GM21515 (cell line): ENCODE measurements at regions not wholly inside any gene's neighbourhood (a gene's known extent, or its start where the extent isn't known, plus 50 kb on each side); places are given as distances from the start of the nearest gene placed in this dataset.
"Not testable (repeated sequence)": the region's sequence is repeated elsewhere in the genome, so short reads cannot be mapped to it uniquely, and the experiment has no call there.

Experiments used
- ATAC-seq: cut with Tn5 transposase; IDR thresholded peaks from one replicate; pipeline ENCODE4 v1.9.1; 2021; ENCODE audit not compliant: unreplicated experiment

DNA sequence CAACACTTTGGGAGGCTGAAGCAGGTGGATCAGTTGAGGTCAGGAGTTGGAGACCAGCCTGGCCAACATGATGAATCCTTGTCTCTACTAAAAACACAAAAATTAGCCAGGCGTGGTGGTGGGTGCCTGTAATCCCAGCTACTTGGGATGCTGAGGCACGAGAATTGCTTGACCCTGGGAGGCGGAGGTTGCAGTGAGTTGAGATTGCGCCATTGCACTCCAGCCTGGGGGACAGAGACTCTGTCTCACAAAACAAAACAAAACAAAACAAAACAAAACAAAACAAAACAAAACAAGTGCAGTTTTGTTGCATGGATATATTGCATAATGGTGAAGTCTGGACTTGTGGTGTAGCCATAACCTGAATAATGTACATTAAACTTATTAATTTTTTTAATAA is 133.6 kb upstream of the ZNF217 start:
- not testable (repeated sequence) for ATAC-seq

DNA sequence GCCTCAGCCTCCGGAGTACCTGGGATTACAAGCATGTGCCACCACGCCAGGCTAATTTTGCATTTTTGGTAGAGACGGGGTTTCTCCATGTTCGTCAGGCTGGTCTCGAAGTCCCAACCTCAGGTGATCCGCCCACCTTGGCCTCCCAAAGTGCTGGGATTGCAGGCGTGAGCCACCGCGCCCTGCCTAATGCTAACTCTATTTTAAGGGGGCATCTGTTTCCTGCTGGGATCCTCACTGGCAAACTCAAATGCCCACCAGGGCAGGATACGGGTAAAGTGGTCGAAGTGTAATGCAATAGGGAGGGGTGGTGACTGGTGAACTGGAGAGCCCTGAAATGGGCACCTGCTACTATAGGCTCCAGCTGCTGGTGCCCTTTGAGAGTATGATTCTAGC is 131.9 kb upstream of the ZNF217 start:
- no peak for ATAC-seq

DNA sequence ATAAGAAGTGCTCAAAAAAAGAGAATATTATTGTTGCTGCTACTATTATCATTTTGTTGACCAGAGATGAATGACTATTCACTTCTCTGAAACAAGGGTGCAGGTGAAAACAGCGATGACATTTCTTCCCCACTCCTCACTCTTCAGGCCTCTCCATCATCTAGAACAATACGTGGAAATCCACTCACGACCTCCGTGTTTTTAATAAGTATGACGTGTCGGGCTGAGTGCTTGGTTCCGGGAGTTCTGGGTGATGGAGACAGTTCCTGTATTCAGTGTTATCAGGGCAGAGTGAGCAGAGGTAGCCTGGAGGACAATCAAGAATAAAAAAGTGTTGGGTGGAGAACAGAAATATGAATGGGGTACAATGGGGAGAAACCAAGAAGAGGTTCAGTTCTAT is 130.0 kb upstream of the ZNF217 start:
- ATAC-seq, result no peak

GRCh38 chr20:53723045-53723444 is 129.4 kb upstream of the ZNF217 start:
- ATAC-seq, result no peak

DNA sequence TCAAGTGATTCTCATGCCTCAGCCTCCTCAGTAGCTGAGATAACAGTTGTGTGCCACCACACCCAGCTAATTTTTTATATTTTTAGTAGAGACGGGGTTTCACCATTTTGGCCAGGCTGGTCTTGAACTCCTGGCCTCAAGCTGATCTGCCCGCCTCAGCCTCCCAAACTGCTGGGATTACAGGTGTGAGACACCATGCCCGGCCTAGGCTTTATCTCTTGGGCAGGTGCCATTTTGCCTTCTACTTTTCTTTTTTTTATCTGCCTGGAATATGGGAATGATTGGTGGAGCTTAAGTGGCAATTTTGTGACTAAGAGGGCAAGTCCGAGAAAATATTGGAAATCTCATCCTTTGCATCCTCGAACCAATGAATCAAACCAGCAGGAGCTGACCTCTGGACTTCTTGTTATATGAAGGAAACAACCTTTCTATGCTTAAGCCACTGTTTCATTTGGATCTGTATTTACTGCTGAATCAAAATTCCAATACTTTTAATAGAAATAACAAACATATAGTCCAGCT is 128.9 kb upstream of the ZNF217 start:
- ATAC-seq, result no peak

- ATAC-seq, result not testable (repeated sequence)
Measured at GRCh38 chr20:53721445-53721963, 127.9 kb upstream of the ZNF217 start.

DNA sequence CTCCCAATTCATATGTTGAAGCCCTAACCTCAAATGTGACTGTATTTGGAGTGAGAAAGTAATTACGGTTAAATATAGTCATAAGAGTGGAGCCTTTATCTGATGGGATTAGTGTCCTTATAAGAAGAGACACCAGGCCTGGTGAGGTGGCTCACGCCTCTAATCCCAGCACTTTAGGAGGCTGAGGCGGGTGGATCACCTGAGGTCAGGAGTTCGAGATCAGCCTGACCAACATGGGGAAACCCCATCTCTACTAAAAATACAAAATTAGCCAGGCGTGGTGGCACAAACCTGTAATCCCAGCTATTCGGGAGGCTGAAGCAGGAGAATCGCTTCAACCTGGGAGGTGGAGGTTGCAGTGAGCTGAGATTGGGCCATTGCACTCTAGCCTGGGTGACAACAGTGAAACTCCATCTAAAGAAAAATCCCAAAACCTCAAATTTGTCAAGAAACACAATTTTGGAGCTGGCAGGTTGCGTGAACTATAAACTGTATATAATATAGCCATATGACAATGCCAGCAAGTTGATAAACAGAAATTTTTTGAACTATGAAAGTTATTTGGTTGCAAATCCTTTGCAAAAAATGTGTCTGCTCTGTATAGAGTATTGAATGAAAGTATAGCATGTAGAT is 125.6 kb upstream of the ZNF217 start:
- not testable (repeated sequence) for ATAC-seq

DNA sequence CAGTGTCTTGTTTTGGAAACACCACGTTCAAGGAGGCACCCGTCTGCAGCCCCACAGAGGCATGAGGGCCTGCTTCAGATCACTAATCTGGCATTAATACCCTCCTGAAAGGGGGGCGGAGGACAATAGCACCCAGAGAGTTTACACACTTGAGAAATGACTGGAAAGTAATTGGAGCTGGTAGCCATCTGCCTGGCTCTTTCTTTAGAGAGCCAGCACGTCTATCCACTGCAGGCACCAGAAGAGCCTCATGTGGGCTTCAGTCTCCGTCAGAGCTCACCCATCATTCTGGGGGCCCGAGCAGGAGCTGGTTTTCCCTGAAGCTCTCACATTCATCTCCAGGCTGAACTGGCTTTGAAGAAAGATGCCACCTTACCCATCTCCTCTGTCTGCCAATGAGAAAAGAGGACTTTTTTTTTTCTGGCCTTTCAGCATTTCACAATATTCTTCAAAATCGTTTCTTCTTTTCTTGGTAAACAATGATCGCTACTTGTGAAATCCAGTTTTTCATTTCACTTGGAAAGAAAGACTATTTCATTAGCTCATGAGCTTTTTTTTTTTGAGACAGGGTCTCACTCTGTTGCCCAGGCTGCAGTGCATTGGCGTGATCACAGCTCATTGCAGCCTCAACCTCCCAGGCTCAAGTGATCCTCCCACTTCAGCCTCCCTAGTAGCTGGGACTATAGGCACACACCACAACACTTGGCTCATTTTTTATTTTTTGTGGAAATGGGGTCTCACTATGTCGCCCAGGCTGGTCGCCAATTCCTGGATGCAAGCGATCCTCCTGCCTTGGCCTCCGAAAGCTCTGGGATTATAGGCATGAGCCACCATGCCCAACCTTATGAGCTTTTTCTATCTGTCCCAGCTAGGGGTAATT is 124.7 kb upstream of the ZNF217 start:
- no peak for ATAC-seq

DNA sequence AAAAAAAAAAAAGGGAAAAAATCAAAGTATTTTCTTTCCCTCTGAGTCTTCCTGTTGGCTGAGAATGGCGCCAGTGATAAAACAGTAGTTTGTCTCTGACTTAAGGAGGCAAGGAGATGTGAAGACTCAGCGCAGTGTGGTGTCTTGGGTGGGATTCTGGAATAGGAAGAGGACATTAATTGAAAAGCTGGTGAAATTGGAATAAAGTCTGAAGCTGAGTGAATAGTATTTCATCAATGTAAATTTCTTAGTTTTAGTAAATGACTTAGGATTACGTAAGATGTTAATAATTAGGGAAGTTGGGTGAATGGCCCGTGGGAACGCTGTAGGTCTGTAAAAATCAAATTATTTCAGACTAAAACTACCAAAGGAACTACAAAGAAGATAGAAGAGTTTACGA is 122.8 kb upstream of the ZNF217 start:
- ATAC-seq, result no peak

DNA sequence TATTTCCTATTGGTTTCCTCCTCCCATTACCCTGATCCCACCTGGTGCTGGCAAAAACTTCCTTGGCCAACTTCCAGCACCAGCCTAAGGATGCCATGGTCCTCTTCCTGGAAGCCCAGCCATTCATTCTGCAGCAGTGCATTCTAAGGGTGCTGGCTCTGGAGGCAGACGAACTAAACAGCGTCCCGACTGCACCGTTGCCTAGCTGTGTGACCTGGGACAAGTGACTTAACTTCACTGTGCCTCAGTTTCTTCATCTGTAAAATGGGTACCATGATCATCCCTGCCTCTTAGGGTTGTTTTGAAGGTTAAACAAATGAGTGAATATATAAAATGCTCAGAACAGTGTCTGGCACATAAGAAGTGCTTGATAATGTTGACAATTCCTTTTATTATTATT is 120.9 kb upstream of the ZNF217 start:
- ATAC-seq, result no peak

GRCh38 chr20:53713328-53714056 is 119.9 kb upstream of the ZNF217 start:
- ATAC-seq, result no peak

- no peak for ATAC-seq
Measured at GRCh38 chr20:53712212-53712977, 118.8 kb upstream of the ZNF217 start.

- ATAC-seq, result no peak
Measured at GRCh38 chr20:53711333-53712211, 117.9 kb upstream of the ZNF217 start.

GRCh38 chr20:53708129-53708968 is 114.7 kb upstream of the ZNF217 start:
- no peak for ATAC-seq

- ATAC-seq, result no peak
Measured at GRCh38 chr20:53707371-53708055, 113.9 kb upstream of the ZNF217 start.

DNA sequence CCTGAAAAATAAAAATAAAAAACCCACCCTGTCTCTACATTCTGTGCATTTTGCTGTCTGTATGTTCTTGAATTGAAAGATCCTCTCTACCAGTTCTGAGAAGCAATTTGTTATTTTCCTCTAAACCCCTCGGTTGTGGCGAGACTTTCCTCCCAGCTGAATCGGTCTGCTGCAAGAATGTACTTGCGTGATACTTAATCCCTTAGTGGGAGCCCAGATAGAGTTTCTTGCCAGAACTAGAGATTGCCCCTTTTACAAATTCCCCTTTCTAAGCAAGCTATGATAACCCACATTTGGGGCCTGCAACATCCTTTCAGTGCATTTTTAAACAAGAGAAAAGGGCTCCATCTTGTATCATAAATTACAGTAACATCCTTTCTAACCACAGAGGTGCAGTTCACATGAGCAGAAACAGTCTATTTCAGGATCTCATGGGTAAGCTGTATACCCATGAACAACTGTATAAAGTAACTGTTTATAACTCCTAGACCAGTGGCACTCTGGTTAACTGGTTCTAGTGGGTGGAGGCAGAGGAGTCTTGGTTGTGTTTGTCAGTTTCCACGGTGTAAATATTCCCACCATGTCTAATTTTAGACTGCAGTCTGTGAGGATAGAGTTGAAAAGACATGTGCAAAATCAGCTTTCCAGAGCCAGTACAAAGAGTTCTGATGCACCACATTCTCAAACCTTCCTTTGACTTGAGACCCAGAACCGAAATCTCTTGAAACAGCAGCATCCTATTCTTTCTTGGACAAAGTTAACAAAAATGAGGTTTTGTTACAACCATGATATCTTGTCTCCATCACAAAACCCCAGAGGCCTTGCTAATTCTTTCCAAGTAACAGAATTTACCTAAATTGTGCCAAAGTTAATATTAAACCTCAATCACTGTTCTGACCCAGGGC is 113.1 kb upstream of the ZNF217 start:
- ATAC-seq, result no peak

DNA sequence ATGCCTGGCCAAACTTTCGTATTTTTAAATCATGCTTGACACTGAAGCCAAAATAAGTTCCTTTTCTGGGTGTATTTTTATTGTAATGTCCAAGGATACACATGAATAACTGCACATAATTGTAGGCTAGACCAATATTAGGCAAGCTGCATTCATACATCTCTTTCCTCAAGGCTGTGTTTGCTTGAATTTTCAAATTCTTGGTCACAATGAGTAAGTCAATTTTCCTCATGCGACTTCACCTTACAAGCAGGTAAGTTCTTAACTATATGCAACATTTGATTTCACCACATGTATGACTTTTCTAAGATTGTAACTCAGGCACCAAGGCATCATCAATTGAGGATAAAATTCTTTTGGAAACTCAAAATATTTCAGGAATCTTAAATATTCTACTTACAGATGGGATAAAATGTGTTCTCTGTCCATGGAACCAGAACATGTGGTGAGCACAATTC is 112.4 kb upstream of the ZNF217 start:
- ATAC-seq, result no peak
